Adrenal gland (tissue), 9 donors: ENCODE measurements at regions not wholly inside any gene's neighbourhood (a gene's known extent, or its start where the extent isn't known, plus 50 kb on each side); places are given as distances from the start of the nearest gene placed in this dataset.
A peak's percentile ranks its signal among the peaks of the same experiment; 100 is the strongest.

Experiments used
- DNase-seq, 7 donors: peaks; one replicate each; pipeline ENCODE4 v3.0.0-alpha.2; 2019 to 2020
- H3K27ac ChIP-seq, 5 donors: fragments of 200-600 bp; sonication (generic) in 4 of 5; 1 replicate in 3 of 5; 2 replicates in 2 of 5; pipeline versions ENCODE4 v1.5.1 to v1.8.0; 2016 to 2020; ENCODE audit warnings: mild to moderate bottlenecking in 1 of 5
- H3K27me3 ChIP-seq: fragments of 200-600 bp; 2 replicates; pipeline ENCODE4 v1.8.0; 2021
- H3K36me3 ChIP-seq, 2 donors: fragments of 200-600 bp; replicated peaks in 1 of 2; 1 replicate in 1 of 2; 2 replicates in 1 of 2; pipeline versions ENCODE4 v1.5.1 to v1.8.0; 2018 to 2022
- H3K4me1 ChIP-seq, 2 donors: fragments of 200-600 bp; replicated peaks in 1 of 2; 1 replicate in 1 of 2; 2 replicates in 1 of 2; pipeline versions ENCODE4 v1.5.1 to v1.8.0; 2018 to 2021
- H3K4me3 ChIP-seq, 4 donors: fragments of 200-600 bp; sonication (generic) in 3 of 4; one replicate each; pipeline ENCODE4 v1.5.1; 2016 to 2018
- H3K9me3 ChIP-seq, 3 donors: fragments of 200-600 bp; sonication (generic) in 1 of 3; replicated peaks in 1 of 3; 1 replicate in 2 of 3; 2 replicates in 1 of 3; pipeline versions ENCODE4 v1.5.1 to v1.8.0; 2016 to 2021
- CTCF ChIP-seq, 6 experiments: fragments of 450-650 bp in 4 of 6; fragments of 200-600 bp in 2 of 6; sonication (generic) in 1 of 6; IDR thresholded peaks; 1 replicate in 5 of 6; 2 replicates in 1 of 6; pipeline versions ENCODE4 v1.5.1 to v1.8.0; 2016 to 2021; ENCODE audit warnings: antibody characterized with exemption in 6 of 6, mild to moderate bottlenecking in 2 of 6, moderate library complexity in 1 of 6
- POLR2A ChIP-seq, 2 donors: fragments of 450-650 bp; IDR thresholded peaks; one replicate each; pipeline ENCODE4 v1.6.1; 2017; ENCODE audit warnings: antibody characterized with exemption in 2 of 2, mild to moderate bottlenecking in 2 of 2, moderate library complexity in 1 of 2
- WGBS, 4 donors: extraction: QIAGEN DNeasy Blood & Tissue Kit in 2 of 4; methylation state at CpG; one replicate each; pipeline versions ENCODE4 v1.1.5 to v1.1.7; 2013 to 2017; 5-methylcytosine and 5-hydroxymethylcytosine counted together
- intact Hi-C, 2 donors: fragments of 100-400 bp; cut with DNase I; formaldehyde crosslinking; loops; one replicate each; pipeline versions ENCODE4 v1.14.1 to v1.15.0; 2022 to 2023
- donor health status: healthy with polysubstance abuse.
- donor health status: Bipolar disorder and iron deficiency.
- donor health status: DM: yes; HTN: yes; CAD: no.
- donor health status: DM: no; HTN: no; CAD: no.
- donor health status: DM: no; HTN: no; CAD: no.

DNA sequence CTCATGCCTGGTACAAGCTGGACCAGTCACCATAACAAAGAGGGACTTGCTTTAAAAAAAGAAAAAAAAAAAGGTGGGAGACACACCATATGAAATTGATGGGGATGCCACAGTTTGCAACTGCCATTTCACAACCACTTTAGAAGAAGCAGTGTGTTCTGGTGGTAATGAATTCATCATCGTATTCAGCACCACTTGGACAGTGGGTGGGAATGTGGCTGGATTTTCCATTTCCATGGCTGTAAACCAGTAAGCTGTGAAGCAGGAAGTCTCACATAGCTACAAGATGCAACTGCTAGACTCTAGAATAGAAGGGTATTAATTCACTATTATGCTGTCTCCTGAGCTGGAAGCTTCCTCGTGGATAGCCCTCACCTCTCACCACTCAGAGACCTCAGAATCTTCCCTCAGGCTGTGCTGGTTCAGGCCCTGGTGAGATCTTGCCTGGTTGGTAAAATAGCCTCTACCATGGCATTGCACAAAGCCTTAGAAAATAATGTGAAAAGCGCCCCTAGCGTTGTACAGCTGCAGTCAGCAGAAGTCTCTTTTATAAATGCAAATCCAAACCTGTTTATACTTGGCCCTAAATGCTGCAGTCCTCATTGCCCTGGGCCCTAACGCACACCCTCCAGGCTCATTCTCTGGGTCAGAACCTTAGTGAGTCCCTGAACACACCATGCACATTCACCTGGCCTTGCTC is 150.7 kb downstream of the KCTD15 start:
- 60 to 79% (median 65%) methylated on average over 5 of the region's 5 CpGs for WGBS, 4 donors
- DNase-seq = peak in 1 of 7 donors; percentile 17
- TF ChIP-seq CTCF (IDR thresholded peaks at IDR 0.05) = no peak
- TF ChIP-seq POLR2A (IDR thresholded peaks at IDR 0.05) = no peak

GRCh38 chr19:33948651-33949335 is 152.1 kb downstream of the KCTD15 start:
- no peak for TF ChIP-seq POLR2A (IDR thresholded peaks at IDR 0.05)
- no peak for TF ChIP-seq CTCF (IDR thresholded peaks at IDR 0.05)
- no peaks in the 10 kb centered on the region for H3K4me1 ChIP-seq
- no peak overlapping the region for H3K27ac ChIP-seq
- no peak overlapping the region for H3K4me3 ChIP-seq
- peak in 1 of 7 donors; percentile 33 for DNase-seq
- H3K27me3 ChIP-seq = no peaks in the 10 kb centered on the region
- no peaks in the 10 kb centered on the region for H3K36me3 ChIP-seq
- no peaks in the 10 kb centered on the region for H3K9me3 ChIP-seq
- 57 to 74% (median 66%) methylated on average over 7 to 8 of the region's 8 CpGs for WGBS, 4 donors
- intact Hi-C loops = no loop called here

More for the DNA sequence above, 150.7 kb downstream of the KCTD15 start:
- Histone ChIP-seq H3K36me3 (no peaks in the 10 kb centered on the region), H3K4me1 (no peaks in the 10 kb centered on the region), H3K4me3 (no peak overlapping the region), H3K9me3 (no peaks in the 10 kb centered on the region), H3K27ac (no peak overlapping the region), H3K27me3 (no peaks in the 10 kb centered on the region)
- intact Hi-C loops = no loop called here

GRCh38 chr19:33950091-33950750 is 153.6 kb downstream of the KCTD15 start:
- WGBS, 4 donors = 74 to 85% (median 81%) methylated on average over 17 of the region's 17 CpGs
- no peak for TF ChIP-seq POLR2A (IDR thresholded peaks at IDR 0.05)
- no peak for TF ChIP-seq CTCF (IDR thresholded peaks at IDR 0.05)
- Histone ChIP-seq H3K27ac (no peak overlapping the region), H3K36me3 (no peaks in the 10 kb centered on the region), H3K4me1 (no peaks in the 10 kb centered on the region), H3K4me3 (no peak overlapping the region), H3K27me3 (no peaks in the 10 kb centered on the region), H3K9me3 (no peaks in the 10 kb centered on the region)
- peak in 1 of 7 donors; percentile 35 for DNase-seq
- intact Hi-C loops = no loop called here

DNA sequence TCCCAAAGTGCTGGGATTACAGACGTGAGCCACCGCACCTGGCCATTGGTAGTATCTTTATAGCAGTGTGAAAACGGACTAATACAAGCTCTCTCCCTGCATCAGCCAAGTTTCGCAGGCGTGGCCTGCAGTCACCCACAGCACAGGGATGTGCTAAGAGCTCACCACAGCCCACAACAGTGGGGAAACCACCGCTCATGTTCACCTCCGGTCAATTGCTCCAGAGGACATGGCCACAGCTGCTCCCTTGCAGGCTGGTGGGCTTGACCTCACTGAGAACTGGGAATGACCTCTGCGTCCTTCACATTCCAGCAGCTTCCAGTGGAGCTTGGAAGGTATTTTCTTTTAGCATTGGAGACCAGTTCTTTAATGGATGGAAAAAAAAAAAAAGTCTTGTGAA is 156.4 kb downstream of the KCTD15 start:
- intact Hi-C loops = no loop called here
- Histone ChIP-seq H3K4me1 (no peaks in the 10 kb centered on the region), H3K36me3 (no peaks in the 10 kb centered on the region), H3K27ac (no peak overlapping the region), H3K4me3 (no peak overlapping the region), H3K27me3 (no peaks in the 10 kb centered on the region), H3K9me3 (no peaks in the 10 kb centered on the region)
- WGBS, 4 donors = 35 to 79% (median 64%) methylated on average over 1 to 8 of the region's 8 CpGs
- no peak for TF ChIP-seq CTCF (IDR thresholded peaks at IDR 0.05)
- TF ChIP-seq POLR2A (IDR thresholded peaks at IDR 0.05) = no peak
- peak in 1 of 7 donors; percentile 17 for DNase-seq
